Mesendoderm (in vitro differentiated cells): ENCODE measurements at regions not wholly inside any gene's neighbourhood (a gene's known extent, or its start where the extent isn't known, plus 50 kb on each side); places are given as distances from the start of the nearest gene placed in this dataset.
A peak's percentile ranks its signal among the peaks of the same experiment; 100 is the strongest.
"Not testable (repeated sequence)": the region's sequence is repeated elsewhere in the genome, so short reads cannot be mapped to it uniquely, and the experiment has no call there.

ENCODE experiments used
- DNase-seq: peaks from one replicate; pipeline ENCODE4 v3.0.0; 2013
- H2AK5ac ChIP-seq: 2 replicates; pipeline ENCODE4 v1.6.1; 2013; ENCODE audit warnings: low read length, inconsistent platforms
- H2BK120ac ChIP-seq: 2 replicates; pipeline ENCODE4 v1.6.1; 2013; ENCODE audit warnings: low read depth, mild to moderate bottlenecking, low read length, moderate library complexity, mixed read lengths
- H2BK15ac ChIP-seq: replicated peaks from 2 replicates; pipeline ENCODE4 v1.6.1; 2013; ENCODE audit warnings: low read depth, mild to moderate bottlenecking, moderate library complexity
- H2BK5ac ChIP-seq: 2 replicates; pipeline ENCODE4 v1.6.1; 2013; ENCODE audit warnings: low read length, inconsistent platforms
- H3K18ac ChIP-seq: 2 replicates; pipeline ENCODE4 v1.6.1; 2013; ENCODE audit warnings: mild to moderate bottlenecking, low read length, mixed read lengths
- H3K23ac ChIP-seq: one replicate; pipeline ENCODE4 v1.6.1; 2013; ENCODE audit warnings: low read length
- H3K27ac ChIP-seq: 2 replicates; pipeline ENCODE4 v1.5.1; 2013; ENCODE audit warnings: low read depth, mild to moderate bottlenecking, inconsistent platforms, low read length, moderate library complexity
- H3K27me3 ChIP-seq: 2 replicates; pipeline ENCODE4 v1.6.1; 2013; ENCODE audit warnings: low read length, control low read depth, mild to moderate bottlenecking, inconsistent platforms; ENCODE audit not compliant: insufficient read depth, poor library complexity
- H3K36me3 ChIP-seq: 2 replicates; pipeline ENCODE4 v1.6.1; 2013; ENCODE audit warnings: low read length, inconsistent platforms; ENCODE audit not compliant: control insufficient read depth, insufficient read depth
- H3K4ac ChIP-seq: one replicate; pipeline ENCODE4 v1.6.1; 2013; ENCODE audit warnings: low read depth, mild to moderate bottlenecking, low read length, moderate library complexity
- H3K4me1 ChIP-seq: 2 replicates; pipeline ENCODE4 v1.6.1; 2013; ENCODE audit warnings: low read depth, low read length, inconsistent platforms; ENCODE audit not compliant: control insufficient read depth
- H3K4me2 ChIP-seq: 2 replicates; pipeline ENCODE4 v1.6.1; 2013; ENCODE audit warnings: low read length
- H3K4me3 ChIP-seq: 2 replicates; pipeline ENCODE4 v1.5.1; 2013; ENCODE audit warnings: mild to moderate bottlenecking, low read length
- H3K56ac ChIP-seq: one replicate; pipeline ENCODE4 v1.6.1; 2013; ENCODE audit warnings: low read length
- H3K79me1 ChIP-seq: 2 replicates; pipeline ENCODE4 v1.6.1; 2013; ENCODE audit warnings: low read length, inconsistent platforms
- H3K79me2 ChIP-seq: 2 replicates; pipeline ENCODE4 v1.6.1; 2013; ENCODE audit warnings: mild to moderate bottlenecking, low read length; ENCODE audit not compliant: control insufficient read depth, insufficient read depth
- H3K9ac ChIP-seq: 2 replicates; pipeline ENCODE4 v1.6.1; 2013; ENCODE audit warnings: low read length, inconsistent platforms
- H4K5ac ChIP-seq: one replicate; pipeline ENCODE4 v1.6.1; 2013; ENCODE audit warnings: low read length
- H4K8ac ChIP-seq: one replicate; pipeline ENCODE4 v1.6.1; 2013; ENCODE audit warnings: low read depth, mild to moderate bottlenecking, control low read depth, low read length, moderate library complexity
- WGBS: extraction: QIAGEN DNeasy Blood & Tissue Kit; methylation state at CpG from one replicate; pipeline ENCODE4 v1.1.7; 2013; ENCODE audit warnings: low lambda C conversion rate, missing lambda C conversion rate; ENCODE audit not compliant: insufficient coverage; ENCODE audit errors: extremely low coverage; 5-methylcytosine and 5-hydroxymethylcytosine counted together

- not testable (repeated sequence) for H3K79me2 ChIP-seq, H3K27ac ChIP-seq, H3K4ac ChIP-seq, H3K79me1 ChIP-seq, H3K23ac ChIP-seq, H2BK5ac ChIP-seq, H3K4me1 ChIP-seq, H2AK5ac ChIP-seq, H3K56ac ChIP-seq, H3K4me3 ChIP-seq, H3K36me3 ChIP-seq, H3K18ac ChIP-seq, H3K4me2 ChIP-seq, H4K5ac ChIP-seq, H2BK120ac ChIP-seq, H2BK15ac ChIP-seq, H4K8ac ChIP-seq, H3K9ac ChIP-seq, H3K27me3 ChIP-seq
- peak; percentile 2 for DNase-seq
- WGBS: no CpG with 5 or more reads among the region's 2 CpGs
Observed at GRCh38 chr20:30356854-30357467, 900.5 kb upstream of the DEFB115 start.

DNA sequence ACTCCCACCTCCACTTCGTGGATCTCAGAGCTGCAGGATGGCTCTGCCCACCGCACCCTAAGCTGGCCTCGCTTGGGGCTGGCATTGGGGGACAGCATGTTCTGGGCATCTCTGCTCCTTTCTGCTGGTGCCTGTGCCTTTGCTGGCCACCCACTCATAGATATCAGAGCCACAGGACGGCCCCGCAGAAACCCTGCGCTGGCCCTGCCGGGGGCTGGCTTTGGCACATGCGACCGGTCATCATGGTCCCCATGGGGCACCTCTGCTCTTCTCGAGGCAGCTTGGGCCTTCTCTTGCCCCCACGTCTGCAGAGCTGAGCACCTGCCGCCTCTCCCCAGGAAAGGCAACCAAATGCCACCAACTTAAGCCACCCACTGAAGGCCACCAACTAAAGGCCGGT lies 895.7 kb upstream of the DEFB115 start:
- H2BK5ac ChIP-seq, H3K79me2 ChIP-seq, H2AK5ac ChIP-seq, H3K27ac ChIP-seq, H3K9ac ChIP-seq, H3K79me1 ChIP-seq, H3K4ac ChIP-seq, H3K27me3 ChIP-seq, H2BK120ac ChIP-seq, H2BK15ac ChIP-seq, H3K56ac ChIP-seq, H4K8ac ChIP-seq, H3K23ac ChIP-seq, H3K36me3 ChIP-seq, H4K5ac ChIP-seq, H3K4me2 ChIP-seq, H3K4me1 ChIP-seq, H3K18ac ChIP-seq, H3K4me3 ChIP-seq, DNase-seq: not testable (repeated sequence)
- no CpG with 5 or more reads among the region's 13 CpGs for WGBS

- H3K4ac ChIP-seq, H3K27ac ChIP-seq, H2BK15ac ChIP-seq, H4K8ac ChIP-seq, H3K56ac ChIP-seq, H3K79me1 ChIP-seq, H3K27me3 ChIP-seq, H3K18ac ChIP-seq, H3K23ac ChIP-seq, H3K4me3 ChIP-seq, H3K79me2 ChIP-seq, H2BK120ac ChIP-seq, H4K5ac ChIP-seq, H3K4me1 ChIP-seq, H3K4me2 ChIP-seq, H3K36me3 ChIP-seq, H2BK5ac ChIP-seq, DNase-seq, H3K9ac ChIP-seq, H2AK5ac ChIP-seq: not testable (repeated sequence)
- WGBS: no CpG with 5 or more reads among the region's 14 CpGs
Observed at GRCh38 chr20:30376430-30376766, 881.1 kb upstream of the DEFB115 start.

GRCh38 chr20:30376767-30377658 lies 880.5 kb upstream of the DEFB115 start:
- Histone ChIP-seq H4K8ac (no peak overlapping the region), H3K4me3 (peak overlapping the region; percentile 44), H3K4me1 (no peaks in the 10 kb centered on the region), H3K4ac (no peak overlapping the region), H3K36me3 (no peaks in the 10 kb centered on the region), H2AK5ac (no peak overlapping the region), H2BK15ac (no peak overlapping the region), H3K9ac (peak overlapping the region; percentile 63), H4K5ac (no peak overlapping the region), H3K27ac (no peak overlapping the region), H3K56ac (peak overlapping the region; percentile 78), H3K23ac (no peak overlapping the region), H3K79me2 (no peaks in the 10 kb centered on the region), H3K18ac (no peak overlapping the region), H2BK120ac (no peak overlapping the region), H3K27me3 (no peaks in the 10 kb centered on the region), H2BK5ac (no peak overlapping the region), H3K79me1 (no peaks in the 10 kb centered on the region), H3K4me2 (no peak overlapping the region)
- WGBS: no CpG with 5 or more reads among the region's 70 CpGs
- DNase-seq: peak; percentile 79

DNA sequence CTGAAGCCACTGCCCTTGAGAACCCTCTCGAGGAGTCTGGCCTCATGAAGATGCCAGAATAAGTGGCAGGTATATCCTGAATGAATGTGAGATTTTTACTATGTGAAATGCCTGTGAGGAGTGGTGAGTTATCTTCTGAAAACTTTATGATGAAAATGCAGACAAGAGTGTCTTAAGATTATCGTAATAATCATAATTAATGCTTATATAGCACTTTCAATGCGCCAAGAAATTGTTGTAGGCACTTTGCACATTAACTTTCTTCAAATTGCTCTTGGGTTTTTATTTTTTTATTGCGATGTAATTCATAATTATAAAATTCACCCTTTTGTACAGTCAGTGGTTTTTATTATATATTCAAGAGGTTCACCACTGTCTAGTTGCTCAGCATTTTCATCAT lies 879.1 kb upstream of the DEFB115 start:
- H4K5ac ChIP-seq, H3K4me2 ChIP-seq, H4K8ac ChIP-seq, H3K79me2 ChIP-seq, H3K9ac ChIP-seq, H3K36me3 ChIP-seq, H2BK15ac ChIP-seq, DNase-seq, H3K56ac ChIP-seq, H3K18ac ChIP-seq, H3K27ac ChIP-seq, H3K79me1 ChIP-seq, H3K4ac ChIP-seq, H3K4me3 ChIP-seq, H3K27me3 ChIP-seq, H3K23ac ChIP-seq, H2BK120ac ChIP-seq, H3K4me1 ChIP-seq, H2BK5ac ChIP-seq, H2AK5ac ChIP-seq: not testable (repeated sequence)
- no CpG with 5 or more reads among the region's 4 CpGs for WGBS
